MCF 10A (cell line): ENCODE measurements at regions not wholly inside any gene's neighbourhood (a gene's known extent, or its start where the extent isn't known, plus 50 kb on each side); places are given as distances from the start of the nearest gene placed in this dataset.

ENCODE experiments used
- BruUV-seq: library from RNA; stranded (reverse); fragments of 400-500 nt; replicated peaks from 2 replicates; lab custom pipeline; 2021; lab: Mats Ljungman, UMichigan
- CTCF ChIA-PET: fragments of 300-600 bp; sonication (Branson Sonifier 250); formaldehyde crosslinking; extraction: SDS; loops from one replicate; lab custom pipeline; 2021; ENCODE audit warnings: antibody characterized with exemption, inconsistent platforms; lab: Yijun Ruan, JAX
- POLR2A ChIA-PET: fragments of 300-600, 350-650 bp; sonication (Branson Sonifier 250); formaldehyde crosslinking; extraction: SDS; loops from one replicate; lab custom pipeline; 2020; ENCODE audit warnings: antibody characterized with exemption, inconsistent platforms; lab: Yijun Ruan, JAX
- DNase-seq: peaks from one replicate; pipeline ENCODE4 v3.0.0-alpha.2; 2018; ENCODE audit not compliant: unreplicated experiment
- H3K27ac Mint-ChIP-seq: one replicate; pipeline ENCODE4 v1.8.0; 2022; ENCODE audit warnings: mild to moderate bottlenecking, low read depth, mixed read lengths; ENCODE audit not compliant: unreplicated experiment
- H3K27me3 Mint-ChIP-seq: one replicate; pipeline ENCODE4 v1.8.0; 2022; ENCODE audit warnings: mixed read lengths; ENCODE audit not compliant: insufficient read depth, unreplicated experiment
- H3K36me3 Mint-ChIP-seq: one replicate; pipeline ENCODE4 v1.8.0; 2022; ENCODE audit warnings: mild to moderate bottlenecking, moderate library complexity, mixed read lengths; ENCODE audit not compliant: insufficient read depth, unreplicated experiment
- H3K4me1 Mint-ChIP-seq: one replicate; pipeline ENCODE4 v1.8.0; 2022; ENCODE audit warnings: mixed read lengths; ENCODE audit not compliant: insufficient read depth, unreplicated experiment
- H3K4me3 Mint-ChIP-seq: one replicate; pipeline ENCODE4 v1.8.0; 2022; ENCODE audit warnings: mild to moderate bottlenecking, moderate library complexity, mixed read lengths; ENCODE audit not compliant: unreplicated experiment
- H3K9me3 Mint-ChIP-seq: one replicate; pipeline ENCODE4 v1.8.0; 2022; ENCODE audit warnings: mixed read lengths; ENCODE audit not compliant: unreplicated experiment
- CTCF ChIP-seq: fragments of 200-600 bp; IDR thresholded peaks from one replicate; pipeline ENCODE4 v1.8.0; 2022; ENCODE audit warnings: antibody characterized with exemption, mild to moderate bottlenecking; ENCODE audit not compliant: unreplicated experiment
- intact Hi-C: fragments of 100-400 bp; cut with micrococcal nuclease; formaldehyde crosslinking; loops from 2 replicates; pipeline ENCODE4 v1.14.1; 2022

- DNase-seq = no peak
- Mint-ChIP-seq H3K27ac (no peak overlapping the region), H3K4me3 (no peak overlapping the region), H3K9me3 (no peaks in the 10 kb centered on the region), H3K4me1 (no peaks in the 10 kb centered on the region), H3K36me3 (peaks cover 5% of the 10 kb centered on the region), H3K27me3 (no peaks in the 10 kb centered on the region)
- POLR2A ChIA-PET = no interaction called here
- no peak for TF ChIP-seq CTCF
- BruUV-seq = no TSS peak
- intact Hi-C loops = no loop called here
- CTCF ChIA-PET = no interaction called here
Measured at GRCh38 chr13:64223016-64223415, 2807.4 kb upstream of the PCDH20 start.

- Mint-ChIP-seq H3K27me3 (no peaks in the 10 kb centered on the region), H3K9me3 (no peaks in the 10 kb centered on the region), H3K27ac (no peak overlapping the region), H3K4me1 (no peaks in the 10 kb centered on the region), H3K36me3 (no peaks in the 10 kb centered on the region), H3K4me3 (no peak overlapping the region)
- no TSS peak for BruUV-seq
- TF ChIP-seq CTCF = no peak
- no peak for DNase-seq
- intact Hi-C loops = no loop called here
- ChIA-PET CTCF (no interaction called here), POLR2A (no interaction called here)
Measured at GRCh38 chr13:64206430-64207225, 2791.0 kb upstream of the PCDH20 start.

- intact Hi-C loops = no loop called here
- H3K9me3 Mint-ChIP-seq = no peaks in the 10 kb centered on the region
- no TSS peak for BruUV-seq
- no peak overlapping the region for H3K4me3 Mint-ChIP-seq
- no peaks in the 10 kb centered on the region for H3K36me3 Mint-ChIP-seq
- no peak for DNase-seq
- no peaks in the 10 kb centered on the region for H3K4me1 Mint-ChIP-seq
- H3K27ac Mint-ChIP-seq = no peak overlapping the region
- POLR2A ChIA-PET = no interaction called here
- no peak for TF ChIP-seq CTCF
- no peaks in the 10 kb centered on the region for H3K27me3 Mint-ChIP-seq
- CTCF ChIA-PET = no interaction called here
Measured at GRCh38 chr13:64202517-64202916, 2786.9 kb upstream of the PCDH20 start.

- ChIA-PET CTCF (no interaction called here), POLR2A (no interaction called here)
- no TSS peak for BruUV-seq
Measured at GRCh38 chr13:64197232-64197631, 2781.6 kb upstream of the PCDH20 start.

More at GRCh38 chr13:64197232-64197631, 2781.6 kb upstream of the PCDH20 start:
- Mint-ChIP-seq H3K27me3 (no peaks in the 10 kb centered on the region), H3K27ac (no peak overlapping the region), H3K4me1 (no peaks in the 10 kb centered on the region), H3K9me3 (no peaks in the 10 kb centered on the region), H3K4me3 (no peak overlapping the region), H3K36me3 (no peaks in the 10 kb centered on the region)
- TF ChIP-seq CTCF = no peak
- no peak for DNase-seq
- intact Hi-C loops = no loop called here
